ENCODE measurements at regions not wholly inside any gene's neighbourhood (a gene's known extent, or its start where the extent isn't known, plus 50 kb on each side); places are given as distances from the start of the nearest gene placed in this dataset.

- no peak for TF ChIP-seq CTCF (IDR thresholded peaks at IDR 0.05; ENCODE audit: low read depth, low read length, poor library complexity, severe bottlenecking)
- no peak for TF ChIP-seq EZH2phosphoT487 (IDR thresholded peaks at IDR 0.05; ENCODE audit: borderline replicate concordance, low read length)
Measured at GRCh38 chr4:125986307-125986706, 671.6 kb downstream of the FAT4 start.
